GM12872 (cell line): ENCODE measurements at regions not wholly inside any gene's neighbourhood (a gene's known extent, or its start where the extent isn't known, plus 50 kb on each side); places are given as distances from the start of the nearest gene placed in this dataset.

Source experiments
- TF ChIP-seq, protein P1 (sequence below): IDR thresholded peaks from 3 replicates; pipeline ENCODE4 v1.5.1; 2011; ENCODE audit warnings: low read depth, mild to moderate bottlenecking, low read length, moderate library complexity; ENCODE audit not compliant: insufficient read depth

DNA sequence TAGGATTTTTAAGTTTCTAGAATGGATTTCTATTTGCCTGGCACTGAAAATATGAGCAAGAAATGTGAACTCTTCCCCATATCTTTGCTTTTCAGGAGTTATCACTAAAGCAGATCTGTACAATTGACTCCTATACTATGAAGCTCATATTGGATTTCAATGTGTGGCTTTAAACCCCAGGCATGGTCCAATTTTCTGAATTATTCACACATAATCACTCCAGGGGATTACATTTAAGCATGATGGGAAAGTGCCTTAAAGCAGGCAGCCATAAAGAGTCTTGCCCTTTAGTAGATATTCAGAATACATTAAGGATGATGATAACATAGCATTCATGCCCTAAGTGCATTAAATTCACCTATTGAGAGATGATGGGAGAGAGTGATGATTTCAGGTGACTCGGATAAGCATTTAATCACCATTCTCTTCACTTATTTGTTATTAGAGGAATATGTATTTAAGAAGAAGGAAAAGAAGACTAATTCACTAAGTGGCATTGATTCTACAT is 331.8 kb upstream of the ROBO1 start:
- TF ChIP-seq, protein P1, sequence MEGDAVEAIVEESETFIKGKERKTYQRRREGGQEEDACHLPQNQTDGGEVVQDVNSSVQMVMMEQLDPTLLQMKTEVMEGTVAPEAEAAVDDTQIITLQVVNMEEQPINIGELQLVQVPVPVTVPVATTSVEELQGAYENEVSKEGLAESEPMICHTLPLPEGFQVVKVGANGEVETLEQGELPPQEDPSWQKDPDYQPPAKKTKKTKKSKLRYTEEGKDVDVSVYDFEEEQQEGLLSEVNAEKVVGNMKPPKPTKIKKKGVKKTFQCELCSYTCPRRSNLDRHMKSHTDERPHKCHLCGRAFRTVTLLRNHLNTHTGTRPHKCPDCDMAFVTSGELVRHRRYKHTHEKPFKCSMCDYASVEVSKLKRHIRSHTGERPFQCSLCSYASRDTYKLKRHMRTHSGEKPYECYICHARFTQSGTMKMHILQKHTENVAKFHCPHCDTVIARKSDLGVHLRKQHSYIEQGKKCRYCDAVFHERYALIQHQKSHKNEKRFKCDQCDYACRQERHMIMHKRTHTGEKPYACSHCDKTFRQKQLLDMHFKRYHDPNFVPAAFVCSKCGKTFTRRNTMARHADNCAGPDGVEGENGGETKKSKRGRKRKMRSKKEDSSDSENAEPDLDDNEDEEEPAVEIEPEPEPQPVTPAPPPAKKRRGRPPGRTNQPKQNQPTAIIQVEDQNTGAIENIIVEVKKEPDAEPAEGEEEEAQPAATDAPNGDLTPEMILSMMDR: no peak

DNA sequence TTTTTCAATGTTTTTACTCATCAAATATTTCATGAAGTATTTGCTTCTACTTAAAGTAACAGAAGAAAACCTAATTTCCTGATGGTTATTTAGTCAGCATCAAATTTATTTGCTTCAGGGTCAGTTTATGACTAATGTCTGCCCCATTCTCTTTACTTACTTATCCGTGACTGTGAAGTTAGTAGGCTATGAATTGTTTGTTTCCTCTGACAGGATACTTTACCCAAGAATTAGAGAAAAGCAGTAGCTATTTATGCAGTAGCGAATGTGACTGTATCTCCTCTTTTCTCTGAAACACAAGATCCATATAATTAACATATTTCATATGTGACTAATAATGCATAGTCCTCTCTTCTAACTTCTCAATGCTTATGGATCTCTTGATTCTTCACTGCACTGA is 329.9 kb upstream of the ROBO1 start:
- TF ChIP-seq, protein P1: no peak

- TF ChIP-seq, protein P1: no peak
Observed at GRCh38 chr3:80096909-80097308, 329.1 kb upstream of the ROBO1 start.

DNA sequence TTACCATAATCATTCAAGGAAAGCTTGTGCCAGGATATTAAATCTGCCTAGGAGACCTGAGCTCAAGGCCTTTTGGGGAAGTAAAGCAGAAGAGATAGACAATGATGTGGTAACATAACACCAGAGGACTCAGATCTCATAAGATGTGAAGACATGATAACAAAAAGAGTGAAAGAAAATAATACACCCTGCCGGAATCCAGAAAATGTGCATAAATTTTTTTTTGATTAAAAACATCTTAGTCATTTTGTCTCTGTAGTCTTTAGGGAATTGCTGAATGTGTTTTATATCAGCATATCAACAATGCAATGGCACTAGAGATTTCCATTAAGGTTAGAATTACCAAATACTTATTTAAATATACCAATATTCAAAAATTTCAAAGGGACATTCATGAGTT is 326.8 kb upstream of the ROBO1 start:
- TF ChIP-seq, protein P1: no peak

- TF ChIP-seq, protein P1: no peak
Observed at GRCh38 chr3:80087767-80088166, 320.0 kb upstream of the ROBO1 start.

- TF ChIP-seq, protein P1: no peak
Observed at GRCh38 chr3:80086426-80086825, 318.6 kb upstream of the ROBO1 start.

DNA sequence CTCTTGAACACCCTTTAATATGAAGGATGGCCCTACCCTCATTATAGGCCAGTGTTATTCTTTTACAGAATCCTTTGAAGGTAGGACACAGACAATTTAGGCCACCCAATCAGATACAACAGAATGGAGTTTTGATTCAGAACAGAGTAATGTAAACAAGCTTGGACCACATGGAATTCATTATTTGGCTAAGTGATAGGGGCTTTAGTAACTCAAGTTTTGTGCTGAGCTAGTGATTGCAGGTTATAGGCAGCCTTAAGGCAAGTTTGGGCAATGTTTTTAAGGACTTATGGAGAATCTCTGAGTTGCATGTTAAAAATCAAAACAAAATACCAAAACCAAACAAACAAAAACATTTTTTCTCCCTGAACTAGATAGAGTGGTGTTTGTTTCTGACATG is 312.1 kb upstream of the ROBO1 start:
- TF ChIP-seq, protein P1: no peak
